Left hindlimb (tissue), 1 donor: ENCODE measurements at regions not wholly inside any gene's neighbourhood (a gene's known extent, or its start where the extent isn't known, plus 50 kb on each side); places are given as distances from the start of the nearest gene placed in this dataset.
A peak's percentile ranks its signal among the peaks of the same experiment; 100 is the strongest.

Experiments
- DNase-seq: peaks from one replicate; pipeline ENCODE4 v3.0.0-alpha.2; 2018

GRCh38 chr10:25661632-25662031 is 272.4 kb upstream of the MYO3A start:
- no peak for DNase-seq

GRCh38 chr10:25666276-25666675 is 267.8 kb upstream of the MYO3A start:
- peak; percentile 42 for DNase-seq

DNA sequence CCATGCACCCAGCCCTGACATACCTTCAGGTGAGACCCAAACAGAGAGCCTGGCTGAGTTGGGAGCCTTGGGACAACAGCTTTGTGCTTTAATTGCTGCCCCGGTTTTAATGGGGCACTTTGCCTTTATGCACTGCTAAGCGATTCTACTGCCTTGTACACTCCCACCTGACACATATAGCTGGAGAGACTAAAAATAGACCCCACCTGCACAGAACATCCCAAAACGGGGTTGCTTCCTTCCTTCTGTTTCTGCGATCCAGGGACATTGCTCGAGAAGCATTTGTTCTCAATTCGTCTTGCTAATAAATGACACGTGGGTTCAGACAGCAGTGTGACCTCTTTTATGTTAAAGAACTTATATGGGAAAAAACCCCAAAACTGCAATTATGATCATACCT is 258.8 kb upstream of the MYO3A start:
- DNase-seq: no peak

GRCh38 chr10:25675615-25676014 is 258.4 kb upstream of the MYO3A start:
- no peak for DNase-seq

DNA sequence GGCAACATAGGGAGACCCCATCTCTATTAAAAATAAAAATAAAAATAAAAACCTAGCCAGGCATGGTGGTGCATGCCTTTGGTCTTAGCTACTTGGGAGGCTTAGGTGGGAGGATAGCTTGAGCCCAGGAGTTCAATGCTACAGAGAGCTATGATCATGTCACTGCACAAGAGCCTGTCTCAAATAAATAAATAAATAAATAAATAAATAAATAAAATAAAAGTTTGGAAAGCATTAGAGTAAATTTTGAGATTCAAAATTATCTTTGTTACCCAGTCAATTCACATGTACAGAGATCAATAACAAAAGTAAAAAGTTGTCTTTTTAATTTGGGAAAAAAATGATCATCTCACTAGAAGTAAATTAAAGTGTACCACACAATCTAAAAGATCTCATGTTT is 255.8 kb upstream of the MYO3A start:
- no peak for DNase-seq

- DNase-seq: no peak
Measured at GRCh38 chr10:25678666-25679065, 255.4 kb upstream of the MYO3A start.

- DNase-seq: peak; percentile 59
Measured at GRCh38 chr10:25682203-25682851, 251.7 kb upstream of the MYO3A start.

DNA sequence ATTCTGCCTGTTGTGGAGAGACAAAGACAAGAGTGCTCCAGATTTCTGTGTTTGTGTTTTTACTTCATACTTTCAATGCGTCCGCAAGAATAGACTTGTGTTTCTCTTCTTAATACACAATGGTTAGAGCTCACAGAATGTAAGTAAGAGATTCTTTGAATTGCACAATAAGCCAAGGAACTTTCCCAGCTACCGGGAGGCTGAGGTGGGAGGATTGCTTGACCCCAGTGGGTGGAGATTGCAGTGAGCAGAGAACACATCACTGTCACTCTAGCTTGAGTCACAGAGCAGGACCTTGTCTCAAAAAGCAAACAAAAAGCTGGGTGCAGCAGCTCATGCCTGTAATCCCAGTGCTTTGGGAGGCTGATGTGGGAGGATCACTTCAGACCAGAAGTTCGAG is 250.7 kb upstream of the MYO3A start:
- DNase-seq: no peak

DNA sequence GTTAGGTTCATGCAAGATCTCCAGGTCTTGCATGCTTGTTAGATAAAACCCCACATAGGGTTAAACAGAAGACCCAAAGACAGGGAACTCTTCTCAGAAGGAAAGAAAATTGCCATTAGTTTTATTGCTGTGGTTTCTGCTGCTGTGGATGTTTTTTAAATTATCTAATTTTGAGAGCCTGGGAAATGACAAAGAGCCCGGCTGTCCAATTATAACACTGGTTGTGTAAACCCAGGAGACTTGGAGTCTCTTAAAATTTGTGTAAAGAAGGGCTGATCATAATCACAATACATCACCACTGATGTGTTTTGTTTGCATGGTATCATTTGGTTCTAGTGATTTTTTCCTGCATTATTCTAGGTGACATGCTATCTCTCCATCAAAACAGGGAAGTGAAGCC is 246.5 kb upstream of the MYO3A start:
- DNase-seq: no peak

- no peak for DNase-seq
Measured at GRCh38 chr10:25689346-25690100, 244.5 kb upstream of the MYO3A start.

DNA sequence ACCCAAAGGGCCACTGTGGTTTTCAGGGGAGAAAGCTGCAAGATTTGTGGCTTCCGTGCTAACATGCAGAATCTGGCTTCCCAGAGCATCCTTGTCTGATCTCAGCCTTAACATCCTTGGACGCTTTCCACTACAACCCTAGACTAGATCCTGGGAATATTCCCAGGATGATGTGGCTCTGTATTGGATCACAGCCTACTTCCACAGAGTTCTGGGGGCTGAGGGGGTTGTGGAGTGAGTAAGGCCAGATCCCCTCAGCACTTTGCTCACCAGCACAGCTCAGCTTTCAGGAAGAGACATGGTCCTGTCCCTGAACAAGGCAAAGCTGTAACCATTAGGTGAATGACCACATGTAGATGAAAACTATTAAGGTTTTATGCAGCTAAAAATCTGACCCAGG is 241.3 kb upstream of the MYO3A start:
- no peak for DNase-seq

- DNase-seq: no peak
Measured at GRCh38 chr10:25694206-25694933, 239.7 kb upstream of the MYO3A start.

- DNase-seq: no peak
Measured at GRCh38 chr10:25694971-25695370, 239.1 kb upstream of the MYO3A start.

GRCh38 chr10:25695586-25695985 is 238.4 kb upstream of the MYO3A start:
- no peak for DNase-seq

- no peak for DNase-seq
Measured at GRCh38 chr10:25696013-25696708, 237.9 kb upstream of the MYO3A start.

GRCh38 chr10:25697412-25697811 is 236.6 kb upstream of the MYO3A start:
- no peak for DNase-seq

GRCh38 chr10:25698638-25699037 is 235.4 kb upstream of the MYO3A start:
- DNase-seq: no peak

GRCh38 chr10:25699631-25700030 is 234.4 kb upstream of the MYO3A start:
- DNase-seq: no peak

DNA sequence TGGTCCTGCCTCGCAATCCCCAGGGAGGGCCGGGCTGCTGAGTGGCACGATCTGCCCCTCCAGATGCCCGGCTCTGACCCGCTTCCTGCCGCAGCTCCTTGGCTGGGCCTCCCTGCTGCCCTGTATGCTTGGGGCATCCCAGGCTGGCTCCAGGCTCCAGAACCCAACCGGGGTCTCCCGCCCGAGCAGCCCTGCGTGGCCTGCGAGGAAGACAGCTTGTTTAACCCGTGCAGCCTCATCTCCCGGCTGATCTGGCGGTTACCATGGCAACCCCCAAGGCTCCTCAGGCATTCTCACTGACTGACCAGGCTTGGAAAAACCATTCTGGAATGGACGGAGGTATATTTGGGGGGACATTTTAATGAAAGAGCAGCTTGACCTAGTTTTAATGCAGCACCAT is 232.4 kb upstream of the MYO3A start:
- no peak for DNase-seq

DNA sequence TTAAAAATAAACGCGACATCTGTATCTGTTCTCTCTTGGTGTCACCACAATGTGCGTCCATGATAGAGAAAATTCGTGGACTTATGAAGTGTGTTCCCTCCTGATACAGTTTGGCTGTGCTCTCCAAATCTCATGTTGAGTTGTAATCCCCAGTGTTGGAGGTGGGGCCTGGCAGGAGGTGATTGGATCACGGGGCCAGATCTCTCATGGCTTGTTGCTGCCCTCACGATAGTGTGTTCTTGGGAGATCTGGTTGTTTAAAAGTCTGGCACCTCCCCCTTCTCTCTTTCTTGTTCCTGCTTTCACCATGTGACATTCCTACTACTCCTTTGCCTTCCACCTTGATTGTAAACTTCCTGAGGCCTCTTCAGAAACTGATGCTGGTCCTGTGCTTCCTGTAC is 229.4 kb upstream of the MYO3A start:
- no peak for DNase-seq

DNA sequence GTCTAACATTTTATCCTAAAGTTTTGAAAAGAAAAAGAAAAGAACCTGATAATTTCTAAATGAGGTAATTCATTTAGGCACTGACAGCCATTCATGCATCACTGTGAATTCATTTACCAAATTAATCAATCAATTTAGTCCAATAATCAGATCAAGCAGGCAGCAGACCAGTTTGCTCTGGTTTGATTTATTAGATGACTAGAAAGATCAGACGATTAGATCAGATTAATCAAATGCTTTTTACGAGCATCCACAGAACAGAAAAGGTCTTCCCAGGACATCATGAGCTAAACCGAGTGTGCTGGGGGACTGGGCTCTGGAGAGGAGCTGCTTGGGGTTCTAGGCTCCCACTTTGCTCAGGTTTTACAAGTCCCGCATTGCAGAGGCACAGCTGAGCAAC is 226.5 kb upstream of the MYO3A start:
- no peak for DNase-seq

DNA sequence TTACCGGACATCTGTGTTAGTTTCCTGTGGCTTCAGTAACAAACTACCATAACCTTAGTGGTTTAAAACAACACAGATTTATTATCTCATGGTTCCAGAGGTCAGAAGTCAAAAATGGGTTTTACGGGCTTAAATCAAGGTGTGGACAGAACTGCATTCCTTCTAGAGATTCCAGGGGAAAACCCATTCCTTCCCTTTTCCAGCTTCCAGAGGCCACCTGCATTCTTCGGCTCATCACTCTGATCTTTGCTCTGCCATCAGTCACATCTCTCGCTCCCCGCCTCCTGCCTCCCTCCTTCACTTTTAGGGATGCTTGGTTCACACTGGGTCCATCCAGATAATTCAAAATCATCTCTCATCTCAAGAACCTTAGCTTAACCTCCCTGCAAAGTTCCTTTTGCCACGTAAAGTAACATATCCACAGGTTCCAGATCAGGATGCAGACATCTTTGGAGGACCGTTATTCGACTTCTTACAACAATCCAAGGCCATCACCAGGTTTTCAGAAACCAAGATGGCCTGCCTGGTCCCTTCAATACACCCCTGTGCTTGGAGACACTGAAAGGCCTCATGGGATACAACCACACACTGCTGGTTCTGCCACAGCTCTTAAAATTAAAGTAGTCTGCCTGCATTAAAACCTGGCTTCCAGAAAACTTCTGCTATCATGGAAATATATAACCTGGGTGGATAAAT is 225.9 kb upstream of the MYO3A start:
- no peak for DNase-seq

- no peak for DNase-seq
Measured at GRCh38 chr10:25713894-25714240, 220.2 kb upstream of the MYO3A start.
